ENCODE measurements at regions not wholly inside any gene's neighbourhood (a gene's known extent, or its start where the extent isn't known, plus 50 kb on each side); places are given as distances from the start of the nearest gene placed in this dataset.

DNA sequence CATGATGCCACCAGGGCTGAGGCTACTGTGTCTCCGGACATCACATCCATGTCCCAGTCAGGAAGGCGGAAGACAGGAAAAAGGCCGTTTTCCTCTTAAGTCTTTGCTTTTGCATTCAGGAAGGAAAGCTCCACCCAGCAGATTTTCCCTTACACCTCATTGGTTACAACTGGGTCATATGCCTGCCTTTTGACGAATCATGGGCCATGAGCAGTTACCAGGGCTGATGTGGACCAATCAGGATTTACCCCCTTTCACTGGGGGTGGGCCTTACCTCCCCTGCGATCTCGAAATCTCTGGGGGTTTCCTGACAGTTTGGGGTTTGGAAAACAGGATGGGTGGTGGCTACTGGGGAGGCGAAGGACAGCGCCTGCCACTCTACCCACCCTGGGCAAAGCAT, 52.5 kb upstream of the GRPEL1 start:
- TF ChIP-seq POLR2A (IDR thresholded peaks at IDR 0.05) (no peak), CTCF (IDR thresholded peaks at IDR 0.05) (no peak)

All from adrenal gland (tissue), 5 donors.